ENCODE measurements at regions not wholly inside any gene's neighbourhood (a gene's known extent, or its start where the extent isn't known, plus 50 kb on each side); places are given as distances from the start of the nearest gene placed in this dataset.
"Not testable (repeated sequence)": the region's sequence is repeated elsewhere in the genome, so short reads cannot be mapped to it uniquely, and the experiment has no call there.

GRCh38 chr5:105868038-105868780, 1802.5 kb downstream of the EFNA5 start:
- Mint-ChIP-seq H3K9me3 (peaks cover 14% of the 10 kb centered on the region), H3K4me1 (no peaks in the 10 kb centered on the region), H3K27ac (no peak overlapping the region), H3K27me3 (no peaks in the 10 kb centered on the region), H3K4me3 (no peak overlapping the region), H3K36me3 (ENCODE audit: low read depth) (no peaks in the 10 kb centered on the region)
- ATAC-seq: no peak
- no peak for DNase-seq

GRCh38 chr5:105865834-105866233, 1804.9 kb downstream of the EFNA5 start:
- Mint-ChIP-seq H3K9me3 (peaks cover 20% of the 10 kb centered on the region), H3K27me3 (no peaks in the 10 kb centered on the region), H3K4me1 (no peaks in the 10 kb centered on the region), H3K4me3 (no peak overlapping the region), H3K36me3 (ENCODE audit: low read depth) (no peaks in the 10 kb centered on the region), H3K27ac (no peak overlapping the region)
- DNase-seq (no peak), ATAC-seq (no peak)

GRCh38 chr5:105859350-105859749, 1811.4 kb downstream of the EFNA5 start:
- not testable (repeated sequence) for H3K4me1 Mint-ChIP-seq; DNase-seq; H3K36me3 Mint-ChIP-seq (ENCODE audit: low read depth); H3K4me3 Mint-ChIP-seq; H3K27ac Mint-ChIP-seq; H3K27me3 Mint-ChIP-seq; ATAC-seq
- peaks cover 31% of the 10 kb centered on the region for H3K9me3 Mint-ChIP-seq

- no peak for DNase-seq
Observed at GRCh38 chr5:105849701-105850100, 1821.0 kb downstream of the EFNA5 start.

GRCh38 chr5:105840800-105841199, 1829.9 kb downstream of the EFNA5 start:
- no peak for DNase-seq
- Mint-ChIP-seq H3K4me3 (no peak overlapping the region), H3K4me1 (no peaks in the 10 kb centered on the region), H3K27ac (no peak overlapping the region), H3K9me3 (peaks cover 16% of the 10 kb centered on the region), H3K36me3 (ENCODE audit: low read depth) (no peaks in the 10 kb centered on the region), H3K27me3 (no peaks in the 10 kb centered on the region)
- ATAC-seq: no peak

More at GRCh38 chr5:105849701-105850100, 1821.0 kb downstream of the EFNA5 start:
- Mint-ChIP-seq H3K27ac (no peak overlapping the region), H3K36me3 (ENCODE audit: low read depth) (no peaks in the 10 kb centered on the region), H3K9me3 (peaks cover 5% of the 10 kb centered on the region), H3K4me1 (no peaks in the 10 kb centered on the region), H3K4me3 (no peak overlapping the region), H3K27me3 (no peaks in the 10 kb centered on the region)
- ATAC-seq: no peak

- ATAC-seq (no peak), DNase-seq (no peak)
- Mint-ChIP-seq H3K4me3 (no peak overlapping the region), H3K9me3 (peaks cover 19% of the 10 kb centered on the region), H3K36me3 (ENCODE audit: low read depth) (no peaks in the 10 kb centered on the region), H3K27me3 (no peaks in the 10 kb centered on the region), H3K27ac (no peak overlapping the region), H3K4me1 (no peaks in the 10 kb centered on the region)
Observed at GRCh38 chr5:105836887-105837286, 1833.8 kb downstream of the EFNA5 start.

- Mint-ChIP-seq H3K9me3 (peaks cover 19% of the 10 kb centered on the region), H3K36me3 (ENCODE audit: low read depth) (no peaks in the 10 kb centered on the region), H3K4me1 (no peaks in the 10 kb centered on the region), H3K27ac (no peak overlapping the region), H3K27me3 (no peaks in the 10 kb centered on the region), H3K4me3 (no peak overlapping the region)
- no peak for ATAC-seq
- DNase-seq: no peak
Observed at GRCh38 chr5:105836268-105836667, 1834.5 kb downstream of the EFNA5 start.

- Mint-ChIP-seq H3K27ac (no peak overlapping the region), H3K4me1 (no peaks in the 10 kb centered on the region), H3K4me3 (no peak overlapping the region), H3K36me3 (ENCODE audit: low read depth) (no peaks in the 10 kb centered on the region), H3K27me3 (no peaks in the 10 kb centered on the region), H3K9me3 (peaks cover 7% of the 10 kb centered on the region)
- ATAC-seq (no peak), DNase-seq (no peak)
Observed at GRCh38 chr5:105828821-105829220, 1841.9 kb downstream of the EFNA5 start.

GRCh38 chr5:105821800-105822199, 1848.9 kb downstream of the EFNA5 start:
- no peaks in the 10 kb centered on the region for H3K4me1 Mint-ChIP-seq
- no peak for ATAC-seq
- H3K4me3 Mint-ChIP-seq: no peak overlapping the region
- no peak overlapping the region for H3K27ac Mint-ChIP-seq
- no peaks in the 10 kb centered on the region for H3K27me3 Mint-ChIP-seq
- peaks cover 16% of the 10 kb centered on the region for H3K9me3 Mint-ChIP-seq
- no peak for DNase-seq
- H3K36me3 Mint-ChIP-seq (ENCODE audit: low read depth): no peaks in the 10 kb centered on the region

- DNase-seq (no peak), ATAC-seq (no peak)
- H3K27me3 Mint-ChIP-seq: no peaks in the 10 kb centered on the region
- H3K4me1 Mint-ChIP-seq: no peaks in the 10 kb centered on the region
- H3K9me3 Mint-ChIP-seq: peaks cover 18% of the 10 kb centered on the region
- H3K27ac Mint-ChIP-seq: no peak overlapping the region
- H3K4me3 Mint-ChIP-seq: no peak overlapping the region
- no peaks in the 10 kb centered on the region for H3K36me3 Mint-ChIP-seq (ENCODE audit: low read depth)
Observed at GRCh38 chr5:105817914-105818313, 1852.8 kb downstream of the EFNA5 start.

GRCh38 chr5:105817416-105817815, 1853.3 kb downstream of the EFNA5 start:
- Mint-ChIP-seq H3K4me1 (no peaks in the 10 kb centered on the region), H3K9me3 (peaks cover 18% of the 10 kb centered on the region), H3K4me3 (no peak overlapping the region), H3K27me3 (no peaks in the 10 kb centered on the region), H3K36me3 (ENCODE audit: low read depth) (no peaks in the 10 kb centered on the region), H3K27ac (no peak overlapping the region)
- DNase-seq (no peak), ATAC-seq (no peak)

GRCh38 chr5:105816961-105817360, 1853.8 kb downstream of the EFNA5 start:
- no peaks in the 10 kb centered on the region for H3K4me1 Mint-ChIP-seq
- no peaks in the 10 kb centered on the region for H3K36me3 Mint-ChIP-seq (ENCODE audit: low read depth)
- H3K9me3 Mint-ChIP-seq: peaks cover 18% of the 10 kb centered on the region
- no peak overlapping the region for H3K4me3 Mint-ChIP-seq
- H3K27ac Mint-ChIP-seq: no peak overlapping the region
- H3K27me3 Mint-ChIP-seq: no peaks in the 10 kb centered on the region
- ATAC-seq: no peak
- DNase-seq: no peak

GRCh38 chr5:105812304-105812703, 1858.4 kb downstream of the EFNA5 start:
- H3K9me3 Mint-ChIP-seq: peaks cover 21% of the 10 kb centered on the region
- H3K4me3 Mint-ChIP-seq: no peak overlapping the region
- H3K36me3 Mint-ChIP-seq (ENCODE audit: low read depth): no peaks in the 10 kb centered on the region
- H3K27ac Mint-ChIP-seq: no peak overlapping the region
- ATAC-seq: no peak
- no peaks in the 10 kb centered on the region for H3K27me3 Mint-ChIP-seq
- H3K4me1 Mint-ChIP-seq: no peaks in the 10 kb centered on the region
- no peak for DNase-seq

- Mint-ChIP-seq H3K4me3 (no peak overlapping the region), H3K9me3 (peaks cover 27% of the 10 kb centered on the region), H3K27ac (no peak overlapping the region), H3K36me3 (ENCODE audit: low read depth) (no peaks in the 10 kb centered on the region), H3K4me1 (no peaks in the 10 kb centered on the region), H3K27me3 (no peaks in the 10 kb centered on the region)
- no peak for DNase-seq
- ATAC-seq: no peak
Observed at GRCh38 chr5:105807951-105808350, 1862.8 kb downstream of the EFNA5 start.

- Mint-ChIP-seq H3K27me3 (no peaks in the 10 kb centered on the region), H3K27ac (no peak overlapping the region), H3K4me1 (no peaks in the 10 kb centered on the region), H3K4me3 (no peak overlapping the region), H3K36me3 (ENCODE audit: low read depth) (no peaks in the 10 kb centered on the region), H3K9me3 (peaks cover 27% of the 10 kb centered on the region)
- no peak for ATAC-seq
- no peak for DNase-seq
Observed at GRCh38 chr5:105807290-105807689, 1863.4 kb downstream of the EFNA5 start.

- no peaks in the 10 kb centered on the region for H3K27me3 Mint-ChIP-seq
- H3K4me3 Mint-ChIP-seq: no peak overlapping the region
- H3K4me1 Mint-ChIP-seq: no peaks in the 10 kb centered on the region
- peaks cover 27% of the 10 kb centered on the region for H3K9me3 Mint-ChIP-seq
- DNase-seq: no peak
- H3K36me3 Mint-ChIP-seq (ENCODE audit: low read depth): no peaks in the 10 kb centered on the region
- no peak overlapping the region for H3K27ac Mint-ChIP-seq
- ATAC-seq: no peak
Observed at GRCh38 chr5:105806596-105806995, 1864.1 kb downstream of the EFNA5 start.

All from activated naive CD8-positive, alpha-beta T cell treated with anti-CD3 and anti-CD28 coated beads, Interleukin-2, amount 50 U/mL, for 24 hours (primary cell).